Activated CD4-positive, alpha-beta T cell treated with anti-CD3 and anti-CD28 coated beads for 48 hours (primary cell): ENCODE measurements at regions not wholly inside any gene's neighbourhood (a gene's known extent, or its start where the extent isn't known, plus 50 kb on each side); places are given as distances from the start of the nearest gene placed in this dataset.
"Not testable (repeated sequence)": the region's sequence is repeated elsewhere in the genome, so short reads cannot be mapped to it uniquely, and the experiment has no call there.

Experiments
- DNase-seq: peaks from one replicate; pipeline ENCODE4 v3.0.0-alpha.2; 2020

GRCh38 chr16:48003206-48003907, 152.4 kb downstream of the ABCC12 start:
- DNase-seq = no peak

- DNase-seq = no peak
Measured at GRCh38 chr16:48001324-48001895, 154.4 kb downstream of the ABCC12 start.

GRCh38 chr16:48000622-48001021, 155.2 kb downstream of the ABCC12 start:
- DNase-seq = no peak

- no peak for DNase-seq
Measured at GRCh38 chr16:47999595-47999994, 156.2 kb downstream of the ABCC12 start.

GRCh38 chr16:47995354-47995753, 160.4 kb downstream of the ABCC12 start:
- no peak for DNase-seq

- no peak for DNase-seq
Measured at GRCh38 chr16:47991491-47991890, 164.3 kb downstream of the ABCC12 start.

- no peak for DNase-seq
Measured at GRCh38 chr16:47990676-47991075, 165.1 kb downstream of the ABCC12 start.

GRCh38 chr16:47987136-47987535, 168.7 kb downstream of the ABCC12 start:
- no peak for DNase-seq

- DNase-seq = no peak
Measured at GRCh38 chr16:47986031-47986430, 169.8 kb downstream of the ABCC12 start.

GRCh38 chr16:47984669-47985068, 171.1 kb downstream of the ABCC12 start:
- no peak for DNase-seq

- DNase-seq = no peak
Measured at GRCh38 chr16:47983999-47984580, 171.7 kb downstream of the ABCC12 start.

- DNase-seq = no peak
Measured at GRCh38 chr16:47980212-47980611, 175.6 kb downstream of the ABCC12 start.

GRCh38 chr16:47979616-47980182, 176.1 kb downstream of the ABCC12 start:
- DNase-seq = no peak

- DNase-seq = no peak
Measured at GRCh38 chr16:47979164-47979520, 176.7 kb downstream of the ABCC12 start.

GRCh38 chr16:47978491-47979163, 177.2 kb downstream of the ABCC12 start:
- DNase-seq = no peak

GRCh38 chr16:47977802-47978201, 178.0 kb downstream of the ABCC12 start:
- no peak for DNase-seq

GRCh38 chr16:47976636-47977210, 179.1 kb downstream of the ABCC12 start:
- DNase-seq = no peak

GRCh38 chr16:47974971-47975370, 180.8 kb downstream of the ABCC12 start:
- not testable (repeated sequence) for DNase-seq

- DNase-seq = no peak
Measured at GRCh38 chr16:47973552-47973951, 182.2 kb downstream of the ABCC12 start.

GRCh38 chr16:47972246-47972985, 183.4 kb downstream of the ABCC12 start:
- no peak for DNase-seq

GRCh38 chr16:47971225-47971624, 184.6 kb downstream of the ABCC12 start:
- no peak for DNase-seq

GRCh38 chr16:47970291-47970931, 185.4 kb downstream of the ABCC12 start:
- DNase-seq = no peak
